Mesendoderm (in vitro differentiated cells): ENCODE measurements at regions not wholly inside any gene's neighbourhood (a gene's known extent, or its start where the extent isn't known, plus 50 kb on each side); places are given as distances from the start of the nearest gene placed in this dataset.
A peak's percentile ranks its signal among the peaks of the same experiment; 100 is the strongest.
"Not testable (repeated sequence)": the region's sequence is repeated elsewhere in the genome, so short reads cannot be mapped to it uniquely, and the experiment has no call there.

Experiments used
- DNase-seq: peaks from one replicate; pipeline ENCODE4 v3.0.0; 2013
- H2AK5ac ChIP-seq: 2 replicates; pipeline ENCODE4 v1.6.1; 2013; ENCODE audit warnings: low read length, inconsistent platforms
- H2BK120ac ChIP-seq: 2 replicates; pipeline ENCODE4 v1.6.1; 2013; ENCODE audit warnings: low read depth, mild to moderate bottlenecking, low read length, moderate library complexity, mixed read lengths
- H2BK15ac ChIP-seq: replicated peaks from 2 replicates; pipeline ENCODE4 v1.6.1; 2013; ENCODE audit warnings: low read depth, mild to moderate bottlenecking, moderate library complexity
- H2BK5ac ChIP-seq: 2 replicates; pipeline ENCODE4 v1.6.1; 2013; ENCODE audit warnings: low read length, inconsistent platforms
- H3K18ac ChIP-seq: 2 replicates; pipeline ENCODE4 v1.6.1; 2013; ENCODE audit warnings: mild to moderate bottlenecking, low read length, mixed read lengths
- H3K23ac ChIP-seq: one replicate; pipeline ENCODE4 v1.6.1; 2013; ENCODE audit warnings: low read length
- H3K27ac ChIP-seq: 2 replicates; pipeline ENCODE4 v1.5.1; 2013; ENCODE audit warnings: low read depth, mild to moderate bottlenecking, inconsistent platforms, low read length, moderate library complexity
- H3K27me3 ChIP-seq: 2 replicates; pipeline ENCODE4 v1.6.1; 2013; ENCODE audit warnings: low read length, control low read depth, mild to moderate bottlenecking, inconsistent platforms; ENCODE audit not compliant: insufficient read depth, poor library complexity
- H3K36me3 ChIP-seq: 2 replicates; pipeline ENCODE4 v1.6.1; 2013; ENCODE audit warnings: low read length, inconsistent platforms; ENCODE audit not compliant: control insufficient read depth, insufficient read depth
- H3K4ac ChIP-seq: one replicate; pipeline ENCODE4 v1.6.1; 2013; ENCODE audit warnings: low read depth, mild to moderate bottlenecking, low read length, moderate library complexity
- H3K4me1 ChIP-seq: 2 replicates; pipeline ENCODE4 v1.6.1; 2013; ENCODE audit warnings: low read depth, low read length, inconsistent platforms; ENCODE audit not compliant: control insufficient read depth
- H3K4me2 ChIP-seq: 2 replicates; pipeline ENCODE4 v1.6.1; 2013; ENCODE audit warnings: low read length
- H3K4me3 ChIP-seq: 2 replicates; pipeline ENCODE4 v1.5.1; 2013; ENCODE audit warnings: mild to moderate bottlenecking, low read length
- H3K56ac ChIP-seq: one replicate; pipeline ENCODE4 v1.6.1; 2013; ENCODE audit warnings: low read length
- H3K79me1 ChIP-seq: 2 replicates; pipeline ENCODE4 v1.6.1; 2013; ENCODE audit warnings: low read length, inconsistent platforms
- H3K79me2 ChIP-seq: 2 replicates; pipeline ENCODE4 v1.6.1; 2013; ENCODE audit warnings: mild to moderate bottlenecking, low read length; ENCODE audit not compliant: control insufficient read depth, insufficient read depth
- H3K9ac ChIP-seq: 2 replicates; pipeline ENCODE4 v1.6.1; 2013; ENCODE audit warnings: low read length, inconsistent platforms
- H4K5ac ChIP-seq: one replicate; pipeline ENCODE4 v1.6.1; 2013; ENCODE audit warnings: low read length
- H4K8ac ChIP-seq: one replicate; pipeline ENCODE4 v1.6.1; 2013; ENCODE audit warnings: low read depth, mild to moderate bottlenecking, control low read depth, low read length, moderate library complexity
- WGBS: extraction: QIAGEN DNeasy Blood & Tissue Kit; methylation state at CpG from one replicate; pipeline ENCODE4 v1.1.7; 2013; ENCODE audit warnings: low lambda C conversion rate, missing lambda C conversion rate; ENCODE audit not compliant: insufficient coverage; ENCODE audit errors: extremely low coverage; 5-methylcytosine and 5-hydroxymethylcytosine counted together

DNA sequence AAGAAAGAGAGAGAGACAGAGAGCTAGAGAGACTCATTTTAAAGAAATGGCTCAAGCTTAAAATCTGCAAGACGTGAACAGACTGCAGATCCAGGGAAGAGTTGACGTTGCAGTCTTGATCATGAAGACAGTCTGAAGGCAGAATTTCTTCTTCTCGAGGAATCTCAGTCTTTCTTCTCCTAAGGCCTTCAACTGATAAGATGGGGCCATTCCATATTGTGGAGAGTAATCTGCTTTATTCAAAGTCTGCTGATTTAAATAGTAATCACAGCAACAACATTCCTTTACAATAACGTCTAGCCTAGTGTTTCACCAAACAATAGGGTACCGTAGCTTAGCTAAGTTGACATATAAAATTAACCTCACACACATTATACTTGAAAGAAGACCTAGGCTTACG, 208.4 kb upstream of the ADAMTS3 start:
- Histone ChIP-seq H3K4me2 (no peak overlapping the region), H3K79me2 (no peaks in the 10 kb centered on the region), H3K4me1 (no peaks in the 10 kb centered on the region), H3K4ac (no peak overlapping the region), H3K79me1 (no peaks in the 10 kb centered on the region), H2AK5ac (no peak overlapping the region), H3K9ac (no peak overlapping the region), H3K18ac (no peak overlapping the region), H3K4me3 (no peak overlapping the region), H2BK15ac (no peak overlapping the region), H3K56ac (no peak overlapping the region), H4K5ac (no peak overlapping the region), H3K36me3 (no peaks in the 10 kb centered on the region), H2BK5ac (no peak overlapping the region), H3K27ac (no peak overlapping the region), H3K23ac (no peak overlapping the region), H2BK120ac (no peak overlapping the region), H3K27me3 (no peaks in the 10 kb centered on the region), H4K8ac (no peak overlapping the region)
- WGBS = no CpG with 5 or more reads among the region's 6 CpGs
- DNase-seq = peak; percentile 70

DNA sequence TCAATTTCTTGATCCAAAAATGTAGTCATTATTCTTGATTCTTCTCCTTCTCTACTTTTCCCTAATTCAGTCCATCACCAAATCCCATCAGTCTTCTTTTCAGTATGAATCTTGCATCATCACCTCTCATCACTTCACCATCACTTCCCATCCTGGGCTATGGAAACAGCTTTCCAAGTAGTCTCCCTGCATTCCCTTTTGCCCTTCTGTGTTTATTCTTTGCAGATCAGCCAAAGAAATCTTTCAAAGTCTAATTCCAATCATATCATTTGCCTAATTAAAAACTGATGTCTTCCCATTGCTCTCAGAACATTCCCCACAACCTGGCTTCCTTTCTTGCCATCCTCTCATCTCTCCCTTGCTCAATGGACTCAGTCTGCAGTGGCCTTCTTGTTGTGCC, 201.7 kb upstream of the ADAMTS3 start:
- no peak overlapping the region for H3K27ac ChIP-seq
- no peak overlapping the region for H3K56ac ChIP-seq
- H2BK120ac ChIP-seq = no peak overlapping the region
- H3K79me2 ChIP-seq = no peaks in the 10 kb centered on the region
- H3K23ac ChIP-seq = no peak overlapping the region
- no peak overlapping the region for H3K4me2 ChIP-seq
- DNase-seq = no peak
- no peak overlapping the region for H4K5ac ChIP-seq
- H2BK5ac ChIP-seq = no peak overlapping the region
- no peak overlapping the region for H2AK5ac ChIP-seq
- H3K4ac ChIP-seq = no peak overlapping the region
- H3K36me3 ChIP-seq = no peaks in the 10 kb centered on the region
- no peak overlapping the region for H3K4me3 ChIP-seq
- no peak overlapping the region for H3K18ac ChIP-seq
- no peaks in the 10 kb centered on the region for H3K79me1 ChIP-seq
- H2BK15ac ChIP-seq = no peak overlapping the region
- H3K9ac ChIP-seq = no peak overlapping the region
- H4K8ac ChIP-seq = no peak overlapping the region
- peaks cover 6% of the 10 kb centered on the region for H3K4me1 ChIP-seq
- H3K27me3 ChIP-seq = no peaks in the 10 kb centered on the region

DNA sequence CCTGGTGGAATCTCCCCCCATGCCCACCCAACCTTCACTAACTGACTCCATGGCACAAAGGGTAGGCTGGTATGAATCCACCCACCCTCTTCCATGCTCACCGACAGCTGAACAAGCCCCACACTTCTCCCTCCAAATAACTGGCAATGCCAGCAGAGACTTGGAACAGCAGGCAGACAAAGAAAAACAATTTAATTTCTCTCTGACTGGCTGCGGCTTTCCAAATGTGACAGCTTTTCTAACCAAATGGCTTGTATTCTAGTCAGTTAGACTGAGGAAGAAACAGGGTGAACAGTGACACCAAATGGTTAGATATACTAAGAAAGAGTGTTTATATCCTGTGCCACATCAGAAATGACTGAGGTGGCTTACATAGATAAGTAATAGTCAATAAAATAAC, 199.3 kb upstream of the ADAMTS3 start:
- no peak overlapping the region for H3K4ac ChIP-seq
- H3K27ac ChIP-seq = no peak overlapping the region
- no peak overlapping the region for H2BK120ac ChIP-seq
- H3K4me2 ChIP-seq = no peak overlapping the region
- H4K5ac ChIP-seq = peak overlapping the region; percentile 12
- peaks cover 6% of the 10 kb centered on the region for H3K4me1 ChIP-seq
- H2BK5ac ChIP-seq = no peak overlapping the region
- DNase-seq = peak; percentile 42
- no CpG with 5 or more reads among the region's 2 CpGs for WGBS
- H3K4me3 ChIP-seq = no peak overlapping the region
- no peaks in the 10 kb centered on the region for H3K79me1 ChIP-seq
- H4K8ac ChIP-seq = no peak overlapping the region
- H3K23ac ChIP-seq = no peak overlapping the region
- H3K79me2 ChIP-seq = no peaks in the 10 kb centered on the region
- no peak overlapping the region for H2BK15ac ChIP-seq
- H2AK5ac ChIP-seq = no peak overlapping the region
- H3K27me3 ChIP-seq = no peaks in the 10 kb centered on the region
- H3K36me3 ChIP-seq = no peaks in the 10 kb centered on the region
- peak overlapping the region; percentile 54 for H3K56ac ChIP-seq
- no peak overlapping the region for H3K9ac ChIP-seq
- no peak overlapping the region for H3K18ac ChIP-seq

DNA sequence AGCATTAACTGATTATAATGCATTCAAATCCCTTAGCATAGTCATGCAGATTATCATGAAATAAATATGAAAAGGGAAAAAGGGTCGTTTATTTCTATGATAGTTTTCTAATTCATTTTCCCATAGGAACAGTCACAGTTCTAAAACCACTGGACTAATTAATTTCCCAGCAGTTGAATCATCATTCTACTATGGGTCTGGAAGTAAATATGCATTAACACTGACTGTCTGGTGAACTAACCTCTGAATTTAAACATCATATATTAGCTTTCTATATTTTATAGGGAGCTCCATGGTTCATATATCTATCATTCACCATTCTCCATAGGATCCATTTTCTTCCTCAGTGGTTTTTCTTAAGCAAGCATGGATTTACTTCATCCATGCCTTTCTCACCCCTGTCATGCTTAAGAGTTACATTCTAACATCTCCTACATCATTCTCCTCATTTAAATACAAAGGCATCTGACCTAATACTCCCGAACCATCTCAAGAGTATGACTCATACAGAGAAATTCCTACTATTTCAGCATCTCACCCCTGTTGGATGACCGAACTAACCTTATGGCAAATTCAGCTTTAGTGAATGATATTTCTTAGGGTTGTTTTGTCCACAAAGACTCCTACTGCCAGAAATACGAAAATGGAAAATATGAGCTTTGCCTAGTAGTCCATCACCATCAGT, 198.7 kb upstream of the ADAMTS3 start:
- peak overlapping the region; percentile 54 for H3K56ac ChIP-seq
- no peak overlapping the region for H3K4ac ChIP-seq
- WGBS = 100% methylated on average over 1 of the region's 4 CpGs
- no peak overlapping the region for H2BK120ac ChIP-seq
- H3K27me3 ChIP-seq = no peaks in the 10 kb centered on the region
- H3K9ac ChIP-seq = no peak overlapping the region
- no peak overlapping the region for H2BK15ac ChIP-seq
- no peak overlapping the region for H2AK5ac ChIP-seq
- no peak overlapping the region for H3K23ac ChIP-seq
- peak overlapping the region; percentile 12 for H4K5ac ChIP-seq
- H3K4me3 ChIP-seq = no peak overlapping the region
- no peak overlapping the region for H3K4me2 ChIP-seq
- no peak overlapping the region for H2BK5ac ChIP-seq
- H3K36me3 ChIP-seq = no peaks in the 10 kb centered on the region
- no peak overlapping the region for H4K8ac ChIP-seq
- no peak overlapping the region for H3K27ac ChIP-seq
- peak; percentile 93 for DNase-seq
- H3K4me1 ChIP-seq = peaks cover 6% of the 10 kb centered on the region
- no peaks in the 10 kb centered on the region for H3K79me2 ChIP-seq
- no peak overlapping the region for H3K18ac ChIP-seq
- no peaks in the 10 kb centered on the region for H3K79me1 ChIP-seq

DNA sequence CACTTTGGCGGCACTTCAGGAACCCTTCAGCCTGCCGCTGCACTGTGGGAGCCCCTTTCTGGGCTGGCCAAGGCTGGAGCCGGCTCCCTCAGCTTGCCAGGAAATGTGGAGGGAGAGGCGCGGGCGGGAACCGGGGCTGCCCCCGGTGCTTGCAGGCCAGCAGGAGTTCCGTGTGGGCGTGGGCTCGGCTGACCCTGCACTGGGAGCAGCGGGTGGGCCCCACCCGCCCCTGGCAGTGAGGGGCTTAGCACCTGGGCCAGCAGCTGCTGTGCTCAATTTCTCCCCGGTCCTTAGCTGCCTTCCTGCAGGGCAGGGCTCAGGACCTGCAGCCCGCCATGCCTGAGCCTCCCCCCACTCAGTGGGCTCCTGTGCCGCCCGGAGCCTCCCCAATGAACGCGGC, 196.8 kb upstream of the ADAMTS3 start:
- H3K4me2 ChIP-seq, H3K79me1 ChIP-seq, H2AK5ac ChIP-seq, H3K23ac ChIP-seq, H3K56ac ChIP-seq, DNase-seq, H2BK120ac ChIP-seq, H4K8ac ChIP-seq, H3K27me3 ChIP-seq, H3K79me2 ChIP-seq, H3K4me3 ChIP-seq, H4K5ac ChIP-seq, H3K36me3 ChIP-seq, H3K4ac ChIP-seq, H2BK5ac ChIP-seq, H3K27ac ChIP-seq, H2BK15ac ChIP-seq, H3K18ac ChIP-seq, H3K9ac ChIP-seq, H3K4me1 ChIP-seq: not testable (repeated sequence)
- WGBS = no CpG with 5 or more reads among the region's 19 CpGs

DNA sequence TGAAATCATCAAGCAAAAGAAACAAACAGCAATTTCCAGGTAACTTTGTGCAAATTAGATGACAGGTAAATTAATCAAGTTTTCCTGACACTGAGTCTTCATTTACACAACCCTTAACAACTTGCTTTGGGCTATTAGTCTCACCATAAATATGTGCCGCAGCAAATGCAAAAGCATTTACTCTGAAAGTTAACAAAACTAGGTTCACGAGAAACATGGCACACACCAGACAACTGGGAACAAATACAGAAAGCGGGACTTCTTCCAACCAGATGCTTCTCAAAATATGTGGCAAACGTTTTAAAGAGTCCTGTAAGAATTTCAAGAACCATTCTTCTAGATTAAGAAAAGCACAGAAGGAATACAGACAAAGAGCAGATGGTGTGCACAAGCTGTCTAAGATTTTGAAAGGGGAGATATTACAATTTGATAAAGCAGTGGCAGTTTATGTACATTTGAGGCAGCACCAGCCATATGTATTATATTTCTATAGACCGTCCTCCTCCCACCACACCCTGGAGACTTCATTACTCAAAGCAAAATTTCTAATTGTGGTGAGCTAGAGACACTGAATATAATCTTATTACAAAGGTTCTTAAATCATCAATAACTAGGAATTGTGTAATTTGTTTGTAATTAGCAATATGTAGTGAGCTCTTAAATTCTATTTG, 192.5 kb upstream of the ADAMTS3 start:
- no peak overlapping the region for H2AK5ac ChIP-seq
- no peak for DNase-seq
- no peaks in the 10 kb centered on the region for H3K36me3 ChIP-seq
- no peak overlapping the region for H4K5ac ChIP-seq
- no peak overlapping the region for H3K4me2 ChIP-seq
- no peak overlapping the region for H3K18ac ChIP-seq
- H3K79me2 ChIP-seq = no peaks in the 10 kb centered on the region
- no peak overlapping the region for H3K23ac ChIP-seq
- no peak overlapping the region for H3K9ac ChIP-seq
- H4K8ac ChIP-seq = no peak overlapping the region
- H2BK15ac ChIP-seq = no peak overlapping the region
- H3K4ac ChIP-seq = no peak overlapping the region
- H3K56ac ChIP-seq = no peak overlapping the region
- no peak overlapping the region for H2BK120ac ChIP-seq
- no peak overlapping the region for H3K27ac ChIP-seq
- H3K4me1 ChIP-seq = no peaks in the 10 kb centered on the region
- H3K79me1 ChIP-seq = no peaks in the 10 kb centered on the region
- H3K4me3 ChIP-seq = no peak overlapping the region
- H2BK5ac ChIP-seq = no peak overlapping the region
- H3K27me3 ChIP-seq = no peaks in the 10 kb centered on the region
- WGBS = no CpG with 5 or more reads among the region's 5 CpGs
